ENCODE measurements at regions not wholly inside any gene's neighbourhood (a gene's known extent, or its start where the extent isn't known, plus 50 kb on each side); places are given as distances from the start of the nearest gene placed in this dataset.

GRCh38 chr3:72331076-72331475 lies 517.2 kb downstream of the SHQ1 start:
- Histone ChIP-seq H3K4me3 (ENCODE audit: insufficient read depth, low read depth, low read length) (no peak overlapping the region), H4K5ac (ENCODE audit: low read depth, low read length) (no peak overlapping the region), H2AK5ac (ENCODE audit: low read depth, low read length) (no peak overlapping the region), H3K4me1 (ENCODE audit: control insufficient read depth, insufficient read depth, low read length) (peaks cover 2% of the 10 kb centered on the region; the same call in 1 of the 2 replicates), H2AFZ (replicated peaks; ENCODE audit: low read length, poor library complexity) (no peak overlapping the region), H3K27ac (ENCODE audit: insufficient read depth, low read length) (no peak overlapping the region), H3K36me3 (ENCODE audit: control insufficient read depth, insufficient read depth, low read length) (no peaks in the 10 kb centered on the region), H2BK5ac (ENCODE audit: low read depth, low read length, poor library complexity, severe bottlenecking) (no peak overlapping the region), H3K4ac (ENCODE audit: low read depth, low read length) (no peak overlapping the region), H2AK9ac (replicated peaks; ENCODE audit: low read depth, low read length, poor library complexity) (no peak overlapping the region), H3K79me1 (ENCODE audit: low read depth in 1 of 2, low read length in 2 of 2) (no peaks in the 10 kb centered on the region), H4K20me1 (ENCODE audit: insufficient read depth, low read length) (no peaks in the 10 kb centered on the region), H3K4me2 (ENCODE audit: low read depth, low read length) (no peak overlapping the region), H3K9me1 (ENCODE audit: insufficient read depth, low read length) (no peaks in the 10 kb centered on the region), H3K9ac (ENCODE audit: low read depth, low read length) (no peak overlapping the region), H2BK20ac (ENCODE audit: low read depth, low read length) (no peak overlapping the region), H2BK15ac (ENCODE audit: low read depth, low read length) (no peak overlapping the region), H3K14ac (replicated peaks; ENCODE audit: low read depth, low read length) (no peak overlapping the region), H3K56ac (ENCODE audit: extremely low read depth, insufficient read depth, low read length) (no peak overlapping the region), H4K91ac (ENCODE audit: insufficient read depth, low read depth, low read length) (no peak overlapping the region), H3K18ac (ENCODE audit: low read depth, low read length) (no peak overlapping the region), H3K23ac (ENCODE audit: low read depth, low read length) (no peak overlapping the region), H2BK120ac (ENCODE audit: low read depth, low read length) (no peak overlapping the region), H4K8ac (ENCODE audit: low read depth in 2 of 2, low read length in 2 of 2) (no peak overlapping the region), H3K9me3 (ENCODE audit: control insufficient read depth, insufficient read depth, low read length) (no peaks in the 10 kb centered on the region), H3K27me3 (ENCODE audit: control insufficient read depth, insufficient read depth, low read length) (peaks cover 15% of the 10 kb centered on the region)
- BruUV-seq (replicated peaks) = no TSS peak
- CTCF ChIA-PET = no interaction called here
- dilution Hi-C loops (cut with HindIII; ENCODE audit: low sequenced_read_pairs, unreplicated experiment) (no loop called here), in situ Hi-C loops (cut with MboI; ENCODE audit: low sequenced_read_pairs) (no loop called here), intact Hi-C loops (cut with micrococcal nuclease) (no loop called here)
- POLR2A ChIA-PET (ENCODE audit: unreplicated experiment) = interaction anchor here (0.7 kb wide), 1 partner anchor 13 kb away, joined by 5 read pairs; no protein-coding TSS in a partner anchor
- WGBS, 2 experiments (ENCODE audit: extremely low coverage in 2 of 2, insufficient read length in 1 of 2) = 69% methylated on average over 3 of the region's 6 CpGs; no CpG with 5 or more reads in 1 of the 2 experiments
- DNase-seq (no peak), ATAC-seq (ENCODE audit: low read depth) (no peak)
- TF ChIP-seq RCOR1 (IDR thresholded peaks at IDR 0.05; ENCODE audit: insufficient replicate concordance, low read length) (no peak), FOS (IDR thresholded peaks at IDR 0.05; ENCODE audit: low read depth, low read length) (no peak), POLR2A (IDR thresholded peaks at IDR 0.05; ENCODE audit: low read depth, low read length) (no peak), MAZ (IDR thresholded peaks at IDR 0.05; ENCODE audit: borderline replicate concordance, low read depth, low read length) (no peak), BHLHE40 (IDR thresholded peaks at IDR 0.05; ENCODE audit: low read depth, low read length) (no peak), USF2 (IDR thresholded peaks at IDR 0.05; ENCODE audit: low read depth, low read length) (no peak), SMC3 (IDR thresholded peaks at IDR 0.05; ENCODE audit: low read depth, low read length) (no peak)

Data from IMR-90 (cell line).